HG03060 (cell line): ENCODE measurements at regions not wholly inside any gene's neighbourhood (a gene's known extent, or its start where the extent isn't known, plus 50 kb on each side); places are given as distances from the start of the nearest gene placed in this dataset.
"Not testable (repeated sequence)": the region's sequence is repeated elsewhere in the genome, so short reads cannot be mapped to it uniquely, and the experiment has no call there.

Source experiments
- ATAC-seq: cut with Tn5 transposase; IDR thresholded peaks from one replicate; pipeline ENCODE4 v1.9.1; 2021; ENCODE audit warnings: low read depth, moderate number of reproducible peaks; ENCODE audit not compliant: unreplicated experiment

DNA sequence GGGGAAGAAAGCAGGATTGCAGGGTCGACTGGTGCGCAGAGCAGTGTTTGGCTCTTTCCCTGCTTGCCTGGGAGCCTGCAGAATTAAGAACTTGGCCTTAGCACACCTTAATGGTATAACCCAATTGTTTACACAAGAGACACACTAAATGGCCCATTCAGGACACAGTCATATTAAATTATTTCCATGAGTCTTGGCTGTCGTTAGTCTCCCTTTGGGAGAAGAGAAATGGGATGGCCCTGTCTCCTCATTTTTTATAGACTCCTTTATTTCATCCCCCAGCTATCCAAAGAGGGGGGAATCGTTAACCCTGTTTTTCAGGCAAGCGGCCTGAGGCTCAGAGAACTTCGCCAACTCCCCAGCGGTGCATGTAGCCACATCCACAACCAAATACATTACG is 282.5 kb downstream of the SUCLA2 start:
- ATAC-seq: no peak

GRCh38 chr13:47708386-47708785 is 292.7 kb downstream of the SUCLA2 start:
- no peak for ATAC-seq

GRCh38 chr13:47707414-47707813 is 293.7 kb downstream of the SUCLA2 start:
- ATAC-seq: no peak

DNA sequence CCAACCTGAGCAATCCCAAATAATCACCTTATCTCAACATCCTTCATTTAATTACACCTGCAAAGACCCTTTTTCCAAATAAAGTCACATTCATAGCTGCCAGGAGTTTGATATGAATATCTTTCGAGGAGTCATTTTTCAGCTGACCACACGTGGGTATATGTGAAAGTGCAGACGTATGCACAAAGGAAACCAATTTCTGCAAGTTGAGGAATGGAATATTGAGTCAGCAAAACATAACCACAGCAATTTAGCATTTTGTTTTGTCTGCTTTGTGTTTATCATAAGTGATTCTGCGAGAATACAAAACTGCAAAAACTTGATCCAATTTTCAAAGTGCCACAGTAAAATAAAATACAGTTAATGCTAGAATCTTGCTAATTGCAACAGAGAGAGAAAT is 295.9 kb downstream of the SUCLA2 start:
- no peak for ATAC-seq

DNA sequence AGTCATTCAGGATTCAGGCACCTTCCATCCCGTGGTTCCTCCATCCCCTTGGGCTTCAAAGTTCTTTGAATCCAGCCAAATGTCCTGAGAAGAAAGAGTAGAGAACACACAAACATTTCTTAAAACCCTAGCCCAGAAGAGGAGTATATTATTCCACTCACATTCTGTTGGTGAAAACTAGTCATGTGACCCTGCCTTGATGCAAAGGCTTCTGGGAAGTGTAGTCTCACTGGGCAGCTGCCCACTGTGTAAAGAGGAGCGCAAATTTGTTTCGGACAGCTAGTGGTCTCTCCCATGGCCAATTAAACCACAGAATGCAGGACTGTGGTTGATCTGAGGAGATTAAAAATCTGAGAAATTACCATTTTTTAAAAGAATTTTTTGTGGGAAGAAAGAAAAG is 304.4 kb downstream of the SUCLA2 start:
- no peak for ATAC-seq

GRCh38 chr13:47687577-47687976 is 313.5 kb downstream of the SUCLA2 start:
- no peak for ATAC-seq

GRCh38 chr13:47685156-47685555 is 315.9 kb downstream of the SUCLA2 start:
- ATAC-seq: not testable (repeated sequence)

- no peak for ATAC-seq
Measured at GRCh38 chr13:47680748-47681147, 320.3 kb downstream of the SUCLA2 start.

DNA sequence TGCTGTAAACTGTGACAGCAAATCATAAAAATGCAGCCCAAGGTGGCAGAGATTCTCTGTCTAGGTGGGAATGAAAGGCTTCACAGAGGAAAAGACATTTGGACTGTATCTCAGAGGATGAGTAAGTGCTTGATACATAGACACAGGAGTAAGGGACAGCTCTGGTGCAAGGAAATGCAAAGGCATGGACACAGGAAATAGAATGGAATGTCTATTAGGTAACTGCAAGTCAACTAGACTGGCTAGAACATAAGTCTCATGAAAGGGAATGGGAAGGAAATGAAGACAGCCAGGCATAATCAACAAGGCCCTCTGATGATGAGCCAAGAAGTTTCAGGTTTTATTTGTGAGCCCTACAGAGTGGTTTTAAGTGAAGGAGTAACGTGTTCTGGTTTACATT is 321.7 kb downstream of the SUCLA2 start:
- ATAC-seq: no peak

DNA sequence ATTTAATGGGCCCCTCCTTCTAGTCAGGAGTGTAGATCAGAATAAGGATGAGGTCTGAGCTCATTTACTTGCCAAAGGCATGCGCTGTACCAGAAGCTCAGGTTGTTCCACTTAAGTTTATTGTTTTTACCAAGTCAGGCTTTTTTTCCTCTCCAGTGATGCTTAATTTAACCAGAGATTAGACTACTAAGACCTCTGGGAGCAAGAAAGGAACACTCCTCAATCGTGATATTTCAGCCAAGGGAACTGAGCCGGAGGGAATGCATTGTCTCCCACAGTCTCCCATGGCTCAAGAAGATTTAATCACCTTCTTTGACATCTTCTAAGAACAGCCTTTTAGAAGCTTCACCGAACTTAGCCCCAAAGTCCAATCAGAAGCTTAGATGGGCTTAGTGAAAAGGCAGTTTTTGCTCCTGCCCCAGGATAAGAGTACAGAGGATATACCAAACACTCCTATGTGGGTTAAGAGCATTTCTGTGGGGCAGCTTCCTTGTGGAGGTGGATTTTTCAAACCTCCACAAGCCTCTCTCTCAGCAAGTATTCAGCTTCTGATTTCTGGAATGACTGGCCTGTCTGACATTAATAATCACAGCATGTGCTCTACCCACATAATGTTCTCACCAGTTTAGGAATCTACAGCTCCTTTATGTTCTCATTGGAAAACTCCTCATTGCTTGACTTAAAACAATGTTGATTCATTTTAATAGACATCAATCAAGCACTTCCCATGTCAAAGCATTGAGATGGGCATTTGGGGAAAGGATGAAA is 322.7 kb downstream of the SUCLA2 start:
- no peak for ATAC-seq

DNA sequence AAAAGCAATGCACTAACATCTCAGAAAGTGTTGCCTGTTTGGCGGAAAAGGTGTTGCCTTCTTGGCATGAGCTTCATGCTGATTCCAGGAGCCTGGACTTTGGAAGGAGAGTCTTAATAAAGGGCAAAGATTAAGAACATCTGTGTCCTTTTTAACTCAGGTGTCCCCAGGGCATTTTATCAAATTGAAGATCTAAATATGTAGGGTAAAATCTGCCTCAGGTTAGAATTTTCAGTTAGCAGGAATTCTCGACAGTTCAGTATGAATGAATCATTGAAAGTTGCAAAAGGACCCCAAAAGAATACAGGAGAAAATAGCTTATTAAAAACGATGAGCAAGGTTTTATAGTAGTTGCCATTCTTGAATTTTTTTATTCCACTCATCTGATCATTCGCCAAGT is 325.2 kb downstream of the SUCLA2 start:
- no peak for ATAC-seq

DNA sequence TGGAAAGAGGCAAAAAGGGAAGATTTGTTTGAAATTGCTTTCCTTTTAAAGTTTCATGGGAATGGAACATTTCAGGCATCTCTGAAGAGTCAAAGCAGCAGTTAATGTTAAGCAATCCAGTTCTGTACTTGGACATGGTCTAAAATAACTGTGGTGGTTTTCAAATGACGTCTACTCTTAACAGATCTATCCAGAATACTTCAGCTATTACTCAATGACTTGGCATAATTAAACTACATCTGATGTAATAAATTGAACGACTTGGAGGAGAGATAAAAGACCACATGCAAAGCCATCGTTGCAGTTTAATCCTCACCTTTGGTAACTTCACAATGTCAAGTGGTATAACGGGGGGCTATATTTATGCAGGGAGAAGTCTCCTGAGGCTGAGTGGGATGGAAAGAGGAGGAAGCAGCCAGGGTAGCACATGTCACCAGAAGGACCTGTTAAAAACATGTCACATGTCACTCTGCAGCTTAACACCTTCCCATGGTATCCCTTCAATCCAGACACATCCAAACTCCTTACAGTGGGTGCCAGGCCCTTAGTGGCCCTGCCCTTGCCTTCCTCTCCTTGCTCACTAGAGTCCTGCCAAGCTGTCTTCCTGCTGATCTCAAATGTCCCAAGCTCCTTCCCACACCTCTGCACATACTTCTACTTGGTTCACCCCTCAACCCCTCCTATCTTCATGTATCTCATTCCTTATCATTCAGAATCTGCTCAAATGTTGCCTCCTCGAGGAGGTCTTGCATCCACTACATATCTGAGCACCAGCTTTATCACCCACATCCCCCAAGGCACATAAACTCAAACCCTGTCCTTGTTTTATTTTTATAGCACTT is 327.8 kb downstream of the SUCLA2 start:
- no peak for ATAC-seq

- no peak for ATAC-seq
Measured at GRCh38 chr13:47672245-47673008, 328.6 kb downstream of the SUCLA2 start.

DNA sequence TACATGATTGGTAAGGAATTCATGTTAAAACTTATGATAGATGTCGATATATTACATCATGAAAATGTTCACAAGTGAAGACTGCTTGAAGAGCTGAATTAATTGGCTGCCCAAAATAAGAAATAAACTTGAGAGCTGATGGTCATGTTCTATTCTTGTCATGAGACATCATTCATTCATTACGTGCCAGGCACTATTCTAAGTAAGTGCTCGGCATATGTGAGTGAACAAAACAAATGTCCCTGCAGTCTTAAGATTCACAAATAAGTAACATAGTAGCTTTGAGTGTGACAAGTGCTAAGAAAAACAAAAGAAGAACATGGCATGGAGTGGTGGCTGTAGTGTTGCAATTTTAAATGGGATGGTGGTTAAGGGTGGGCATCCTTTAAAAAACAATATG is 329.3 kb downstream of the SUCLA2 start:
- no peak for ATAC-seq

GRCh38 chr13:47665043-47665442 is 336.0 kb downstream of the SUCLA2 start:
- no peak for ATAC-seq

- ATAC-seq: no peak
Measured at GRCh38 chr13:47661076-47661475, 340.0 kb downstream of the SUCLA2 start.

DNA sequence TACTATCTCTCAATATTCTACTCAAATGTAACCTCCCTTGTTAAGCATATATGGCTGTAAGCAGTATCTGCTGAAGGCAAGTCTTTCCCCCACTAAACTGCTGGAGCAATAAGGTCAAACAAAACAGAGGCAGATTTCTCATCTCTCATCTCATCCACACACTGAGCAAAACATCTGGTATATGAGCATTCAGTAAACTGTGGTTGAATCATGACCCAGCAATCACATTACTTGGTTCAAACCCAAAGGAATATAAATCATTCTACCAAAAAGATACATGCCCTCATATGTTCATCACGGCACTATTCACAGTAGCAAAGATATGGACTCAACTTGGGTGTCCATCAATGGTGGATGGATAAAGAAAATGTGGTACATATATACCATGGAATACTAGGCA is 344.4 kb downstream of the SUCLA2 start:
- ATAC-seq: no peak

- no peak for ATAC-seq
Measured at GRCh38 chr13:47650209-47650608, 350.9 kb downstream of the SUCLA2 start.

GRCh38 chr13:47647001-47647400 is 354.1 kb downstream of the SUCLA2 start:
- ATAC-seq: no peak

DNA sequence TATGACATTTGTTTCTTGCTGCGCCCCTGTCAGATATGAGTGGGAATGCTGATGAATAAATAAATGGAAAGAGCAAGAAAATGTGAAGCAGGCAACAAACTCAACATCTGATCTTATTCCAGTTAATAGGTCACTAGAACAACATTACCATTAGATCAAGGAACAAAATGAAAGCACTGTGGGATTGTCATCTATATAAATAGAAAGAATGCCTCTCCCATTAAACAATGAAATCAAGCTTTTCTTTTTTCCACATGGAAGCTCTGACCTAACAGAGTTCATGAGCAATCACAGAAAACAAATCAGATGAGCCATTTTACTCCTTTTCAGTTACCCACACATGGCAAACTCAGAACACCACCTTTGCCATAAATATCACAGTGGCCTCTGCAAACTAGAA is 354.8 kb downstream of the SUCLA2 start:
- no peak for ATAC-seq
